ENCODE measurements at regions not wholly inside any gene's neighbourhood (a gene's known extent, or its start where the extent isn't known, plus 50 kb on each side); places are given as distances from the start of the nearest gene placed in this dataset.

DNA sequence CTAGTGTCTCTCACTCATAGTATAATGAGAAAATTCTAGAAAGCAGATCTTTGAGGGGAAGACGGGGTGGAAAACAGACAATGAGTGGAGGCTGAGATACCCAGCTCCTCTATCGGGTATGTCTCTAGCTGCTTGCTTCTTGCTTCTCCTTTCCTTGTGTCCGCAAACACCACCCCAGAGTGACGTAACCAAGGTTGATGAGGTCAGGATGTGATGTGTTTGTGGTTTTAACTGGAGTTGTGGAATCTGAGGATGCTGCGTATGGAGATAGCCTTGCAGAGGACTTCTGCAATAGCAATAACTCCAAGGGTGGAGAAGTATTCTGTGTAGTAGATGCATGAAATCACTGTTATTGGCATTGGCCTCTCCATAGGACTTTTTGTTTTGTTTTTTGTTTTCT, 132.7 kb upstream of the IFNGR1 start:
- TF ChIP-seq, protein P1, sequence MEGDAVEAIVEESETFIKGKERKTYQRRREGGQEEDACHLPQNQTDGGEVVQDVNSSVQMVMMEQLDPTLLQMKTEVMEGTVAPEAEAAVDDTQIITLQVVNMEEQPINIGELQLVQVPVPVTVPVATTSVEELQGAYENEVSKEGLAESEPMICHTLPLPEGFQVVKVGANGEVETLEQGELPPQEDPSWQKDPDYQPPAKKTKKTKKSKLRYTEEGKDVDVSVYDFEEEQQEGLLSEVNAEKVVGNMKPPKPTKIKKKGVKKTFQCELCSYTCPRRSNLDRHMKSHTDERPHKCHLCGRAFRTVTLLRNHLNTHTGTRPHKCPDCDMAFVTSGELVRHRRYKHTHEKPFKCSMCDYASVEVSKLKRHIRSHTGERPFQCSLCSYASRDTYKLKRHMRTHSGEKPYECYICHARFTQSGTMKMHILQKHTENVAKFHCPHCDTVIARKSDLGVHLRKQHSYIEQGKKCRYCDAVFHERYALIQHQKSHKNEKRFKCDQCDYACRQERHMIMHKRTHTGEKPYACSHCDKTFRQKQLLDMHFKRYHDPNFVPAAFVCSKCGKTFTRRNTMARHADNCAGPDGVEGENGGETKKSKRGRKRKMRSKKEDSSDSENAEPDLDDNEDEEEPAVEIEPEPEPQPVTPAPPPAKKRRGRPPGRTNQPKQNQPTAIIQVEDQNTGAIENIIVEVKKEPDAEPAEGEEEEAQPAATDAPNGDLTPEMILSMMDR (IDR thresholded peaks at IDR 0.05): no peak
- TF ChIP-seq POLR2A (IDR thresholded peaks at IDR 0.05): no peak

All from testis (tissue), 2 donors.